GM18870 (cell line): ENCODE measurements at regions not wholly inside any gene's neighbourhood (a gene's known extent, or its start where the extent isn't known, plus 50 kb on each side); places are given as distances from the start of the nearest gene placed in this dataset.

Experiments
- ATAC-seq: cut with Tn5 transposase; IDR thresholded peaks from one replicate; pipeline ENCODE4 v1.9.1; 2021; ENCODE audit warnings: moderate library complexity; ENCODE audit not compliant: unreplicated experiment

DNA sequence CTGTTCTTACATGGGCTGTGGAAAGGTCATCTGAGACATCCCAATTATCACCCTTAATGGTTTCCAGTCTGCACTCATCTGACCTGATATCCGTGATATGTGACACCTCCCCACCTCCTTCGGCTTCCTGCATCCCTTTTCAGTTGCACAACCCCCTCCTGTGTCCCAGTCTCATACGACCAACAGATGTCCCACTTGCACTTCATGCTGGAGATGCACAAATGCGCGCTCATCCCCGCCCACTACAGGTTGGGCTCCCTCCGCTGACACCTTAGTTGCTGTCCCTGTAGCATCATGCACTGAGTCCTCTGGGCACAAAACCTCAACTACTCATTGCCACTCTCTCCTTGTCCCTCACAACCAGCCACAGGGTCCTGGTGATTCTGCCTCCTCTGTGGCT is 94.4 kb downstream of the MIS18A start:
- no peak for ATAC-seq

GRCh38 chr21:32184065-32184464 is 94.8 kb downstream of the MIS18A start:
- ATAC-seq = no peak

GRCh38 chr21:32183396-32183795 is 95.5 kb downstream of the MIS18A start:
- ATAC-seq = no peak

DNA sequence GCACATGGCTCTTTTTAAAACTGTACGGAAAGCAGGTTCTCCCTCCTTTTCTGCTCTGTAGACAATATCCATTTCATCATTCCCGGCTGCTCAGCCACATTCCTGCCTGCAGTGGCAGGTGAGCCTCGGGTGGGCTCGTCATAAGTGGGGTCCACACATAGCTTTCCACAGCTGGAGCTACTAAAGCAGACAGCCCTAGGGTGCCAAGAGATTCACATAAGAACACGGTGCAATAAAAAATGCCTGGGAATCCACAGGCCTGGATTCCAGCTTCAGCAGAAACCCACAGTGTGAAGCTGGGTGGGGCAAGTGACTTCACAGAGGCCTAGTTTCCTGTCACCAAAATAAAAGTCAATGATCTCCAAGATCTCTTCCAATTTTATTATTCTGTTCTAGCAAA is 96.4 kb downstream of the MIS18A start:
- no peak for ATAC-seq

GRCh38 chr21:32181457-32181856 is 97.4 kb downstream of the MIS18A start:
- no peak for ATAC-seq

DNA sequence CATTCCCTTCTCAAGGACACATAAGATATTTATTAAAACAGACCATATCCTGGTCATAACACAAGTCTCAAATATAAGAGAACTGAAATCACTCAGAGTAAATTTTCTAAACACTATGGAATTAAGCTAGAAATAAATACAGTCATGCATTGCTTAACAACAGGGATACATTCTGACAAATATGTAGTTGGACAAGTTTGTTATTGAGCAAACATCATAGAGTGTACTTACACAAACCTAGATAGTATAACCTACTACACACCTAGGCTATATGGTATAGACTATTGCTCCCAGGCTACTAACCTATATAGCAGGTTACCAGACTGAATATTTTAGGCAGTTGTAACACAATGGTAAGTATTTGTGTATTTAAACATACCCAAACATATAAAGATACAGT is 104.0 kb downstream of the MIS18A start:
- ATAC-seq = no peak

GRCh38 chr21:32173121-32173724 is 105.6 kb downstream of the MIS18A start:
- ATAC-seq = no peak

GRCh38 chr21:32172106-32172505 is 106.7 kb downstream of the MIS18A start:
- ATAC-seq = no peak

DNA sequence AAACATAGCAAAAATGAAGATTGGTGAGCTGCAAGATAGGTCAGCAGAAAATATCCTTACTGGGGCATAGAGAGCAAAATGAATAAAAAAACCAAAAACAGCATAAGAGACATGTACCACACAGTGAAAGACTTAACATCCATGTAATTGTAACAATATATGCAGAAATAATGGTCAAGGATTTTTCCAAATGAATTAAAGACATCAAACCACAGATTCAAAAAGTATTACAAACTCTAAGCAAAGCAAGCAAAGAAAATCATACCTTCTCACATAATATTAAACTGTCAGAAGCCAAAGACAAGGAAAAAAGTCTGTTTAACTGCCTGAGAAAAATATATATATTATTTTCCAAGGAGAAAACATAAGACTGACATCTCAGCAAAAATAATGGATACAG is 111.3 kb downstream of the MIS18A start:
- no peak for ATAC-seq

GRCh38 chr21:32163386-32163785 is 115.5 kb downstream of the MIS18A start:
- ATAC-seq = no peak

DNA sequence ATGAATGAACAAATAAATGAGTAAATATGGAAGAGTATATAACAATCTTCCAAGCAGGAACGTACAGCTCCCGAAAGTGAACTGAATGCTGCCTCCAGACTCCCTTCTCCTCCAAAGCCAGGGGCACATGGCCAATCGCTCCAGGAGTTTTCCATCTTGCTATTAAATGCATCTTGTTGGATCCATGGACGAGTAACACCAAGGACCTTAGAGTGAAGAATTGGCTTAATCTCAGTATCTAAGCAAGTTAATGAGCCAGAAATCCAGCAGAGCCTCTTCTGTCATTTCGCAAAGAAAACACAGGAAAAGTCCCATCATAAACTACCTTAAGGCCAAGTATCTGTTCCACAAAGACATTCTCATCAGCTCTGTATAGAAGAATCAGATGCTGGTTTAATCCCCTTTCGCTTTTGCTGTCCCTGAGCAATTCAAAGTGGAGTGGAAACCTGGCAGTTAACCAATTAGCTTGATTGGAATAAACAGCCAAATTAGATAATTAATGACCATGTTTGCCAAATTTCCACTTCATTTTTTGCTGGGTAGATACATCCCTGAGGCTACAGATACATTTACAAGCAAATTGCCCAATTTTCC is 116.0 kb downstream of the MIS18A start:
- ATAC-seq = no peak

GRCh38 chr21:32155226-32155625 is 123.6 kb downstream of the MIS18A start:
- no peak for ATAC-seq

DNA sequence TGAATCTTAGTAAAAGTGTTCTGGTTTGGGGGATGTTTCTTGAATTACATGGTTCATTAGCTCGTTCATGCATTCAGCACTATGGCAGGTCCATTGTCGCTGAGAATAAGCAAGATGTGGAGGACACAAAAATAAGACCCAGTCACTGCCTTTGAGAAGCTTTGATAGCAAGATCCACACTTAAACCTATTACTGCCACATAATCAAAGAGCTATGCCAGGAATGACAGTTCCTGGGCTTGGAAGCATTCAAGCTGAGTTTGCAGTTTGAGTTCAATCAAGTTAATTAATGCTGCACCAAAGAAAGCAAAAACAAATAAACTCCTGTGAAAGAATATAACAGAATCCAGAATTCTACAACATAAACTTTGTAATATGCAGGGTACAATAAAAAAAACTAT is 131.8 kb downstream of the MIS18A start:
- no peak for ATAC-seq

GRCh38 chr21:32144851-32145250 is 134.0 kb downstream of the MIS18A start:
- ATAC-seq = no peak

GRCh38 chr21:32143241-32143939 is 135.5 kb downstream of the MIS18A start:
- ATAC-seq = no peak

DNA sequence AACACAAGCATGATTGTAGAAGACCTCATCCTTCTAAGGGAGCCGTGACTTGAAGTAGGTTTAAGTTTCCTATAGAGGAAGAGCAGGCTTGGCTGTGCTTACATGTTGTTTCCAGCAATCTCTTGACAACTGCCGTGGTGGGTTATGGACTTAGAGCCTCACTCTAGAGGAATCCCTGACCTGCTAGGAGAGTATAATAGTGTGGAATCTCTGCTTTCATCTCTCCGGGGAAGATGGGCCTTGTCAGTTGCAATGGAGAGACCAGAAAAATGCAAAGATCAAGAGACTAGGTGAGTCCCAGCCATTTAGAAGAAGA is 137.6 kb downstream of the MIS18A start:
- no peak for ATAC-seq

DNA sequence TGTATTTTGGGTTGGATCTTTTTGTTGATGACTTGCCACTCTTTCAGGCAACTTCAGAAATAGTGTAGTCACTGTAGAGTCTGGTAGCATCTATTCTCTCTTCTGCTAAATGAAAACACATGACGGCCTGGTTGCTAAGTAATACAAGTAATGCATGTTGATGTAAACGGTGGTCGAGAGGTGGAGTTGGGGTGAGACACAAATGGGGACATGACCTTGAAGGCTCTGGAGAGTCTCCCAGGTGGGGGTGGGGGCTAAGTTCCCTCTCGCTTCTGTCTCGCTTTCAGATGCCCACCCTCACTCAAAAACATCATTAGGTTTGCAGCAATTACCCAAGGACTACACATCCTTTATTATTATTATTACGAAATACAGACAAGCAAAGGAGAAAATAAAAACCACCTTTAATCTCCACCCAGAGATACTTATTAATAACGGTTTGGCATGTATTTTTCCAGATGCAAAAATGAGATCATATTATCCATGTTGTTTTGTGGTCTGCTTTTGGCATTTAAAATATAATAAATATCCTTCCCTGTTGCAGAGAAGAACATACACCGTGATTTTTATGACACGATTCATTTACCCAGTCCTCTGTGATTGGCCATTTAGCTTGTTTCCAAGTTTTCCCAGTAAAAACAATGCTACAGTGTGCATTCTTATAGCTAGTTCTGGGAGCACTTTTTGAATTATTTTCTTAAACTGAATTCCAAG is 138.1 kb downstream of the MIS18A start:
- no peak for ATAC-seq

- no peak for ATAC-seq
These were observed 138.7 kb downstream of the MIS18A start for GRCh38 chr21:32140151-32140550.

DNA sequence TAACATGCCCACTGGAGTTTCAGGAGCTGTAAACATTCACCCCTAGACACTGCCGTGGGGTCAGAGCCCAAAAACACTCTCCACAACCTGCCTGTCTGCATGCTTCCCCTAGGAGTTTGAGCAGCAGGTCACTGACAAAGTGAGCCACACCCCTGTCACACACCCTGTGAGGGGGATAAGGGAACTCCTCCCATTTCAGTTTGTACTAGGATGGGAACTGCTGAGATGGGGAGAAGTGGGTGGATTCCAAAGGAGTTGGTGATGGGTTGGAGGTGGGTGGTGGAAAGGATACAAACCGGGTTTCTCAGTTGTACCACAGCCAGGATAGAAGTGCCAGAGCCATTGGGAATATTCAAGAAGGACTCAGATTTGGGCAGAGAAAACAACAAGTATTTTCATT is 140.2 kb downstream of the MIS18A start:
- no peak for ATAC-seq

DNA sequence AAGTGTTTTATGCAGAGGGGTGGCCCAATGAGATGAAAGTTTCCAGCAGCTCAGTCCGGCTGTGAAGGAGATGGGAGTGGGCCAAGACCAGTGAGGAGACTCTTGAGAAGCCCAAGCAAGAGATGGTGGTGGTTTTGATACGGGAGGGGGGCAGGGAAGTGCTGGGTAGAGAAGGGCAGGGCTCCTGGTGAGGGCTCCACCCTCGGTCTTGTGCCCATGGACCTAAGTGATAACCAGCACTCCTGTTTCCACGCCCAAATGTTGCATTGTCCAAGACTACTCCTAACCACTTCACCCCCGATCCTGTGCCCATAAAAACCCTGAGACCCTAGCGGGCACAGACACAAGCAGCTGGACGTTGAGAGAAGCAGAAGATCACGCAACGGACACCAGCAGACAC is 140.9 kb downstream of the MIS18A start:
- ATAC-seq = no peak

GRCh38 chr21:32137266-32137665 is 141.6 kb downstream of the MIS18A start:
- ATAC-seq = no peak

DNA sequence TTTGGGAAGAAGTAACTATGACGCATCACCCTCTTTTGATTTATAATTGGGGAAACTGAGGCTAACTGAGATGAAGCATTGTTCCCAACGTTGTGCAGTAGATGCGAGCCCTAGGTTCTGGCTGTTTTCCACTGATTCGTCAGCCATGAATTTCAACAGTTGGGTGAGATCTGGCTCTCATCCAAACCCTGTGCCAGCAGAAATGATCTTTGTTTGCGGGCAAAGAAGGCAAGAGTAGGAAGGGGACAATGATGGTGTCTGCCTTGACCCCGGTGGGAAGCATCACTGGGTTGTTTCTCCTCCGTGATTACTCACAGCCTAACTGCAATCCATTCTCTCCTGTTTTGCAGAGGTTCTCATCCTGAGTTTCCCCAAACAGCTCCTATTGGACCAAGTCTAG is 142.3 kb downstream of the MIS18A start:
- no peak for ATAC-seq
